H9 (cell line): ENCODE measurements at regions not wholly inside any gene's neighbourhood (a gene's known extent, or its start where the extent isn't known, plus 50 kb on each side); places are given as distances from the start of the nearest gene placed in this dataset.

Experiments
- DNase-seq: peaks from one replicate; pipeline ENCODE4 v3.0.0-alpha.2; 2017
- H2AFZ ChIP-seq: one replicate; pipeline ENCODE4 v1.6.1; 2013; ENCODE audit warnings: mild to moderate bottlenecking, low read length, control low read depth, moderate library complexity
- H2AK5ac ChIP-seq: 2 replicates; pipeline ENCODE4 v1.6.1; 2013; ENCODE audit warnings: low read length, control low read depth, mixed read lengths; ENCODE audit not compliant: insufficient read length
- H2BK120ac ChIP-seq: one replicate; pipeline ENCODE4 v1.6.1; 2013; ENCODE audit warnings: low read depth, mild to moderate bottlenecking, low read length, control low read depth, inconsistent platforms; ENCODE audit not compliant: poor library complexity, severe bottlenecking
- H2BK12ac ChIP-seq: 2 replicates; pipeline ENCODE4 v1.6.1; 2013; ENCODE audit warnings: low read length, control low read depth, mixed read lengths, low read depth; ENCODE audit not compliant: insufficient read length
- H2BK15ac ChIP-seq: 2 replicates; pipeline ENCODE4 v1.6.1; 2013; ENCODE audit warnings: low read depth, low read length, control low read depth
- H2BK20ac ChIP-seq: one replicate; pipeline ENCODE4 v1.6.1; 2013; ENCODE audit warnings: low read depth, mild to moderate bottlenecking, low read length, control low read depth, inconsistent platforms; ENCODE audit not compliant: poor library complexity, severe bottlenecking
- H2BK5ac ChIP-seq: 2 replicates; pipeline ENCODE4 v1.6.1; 2013; ENCODE audit warnings: low read length, control low read depth, mixed read lengths; ENCODE audit not compliant: insufficient read length
- H3K14ac ChIP-seq: 2 replicates; pipeline ENCODE4 v1.6.1; 2013; ENCODE audit warnings: low read length, control low read depth; ENCODE audit not compliant: insufficient read depth
- H3K18ac ChIP-seq: 2 replicates; pipeline ENCODE4 v1.6.1; 2013; ENCODE audit warnings: low read depth, mild to moderate bottlenecking, mixed read lengths, low read length, control low read depth; ENCODE audit not compliant: insufficient read length
- H3K23ac ChIP-seq: 2 replicates; pipeline ENCODE4 v1.6.1; 2013; ENCODE audit warnings: low read length, control low read depth, mixed read lengths, low read depth; ENCODE audit not compliant: insufficient read length
- H3K23me2 ChIP-seq: 2 replicates; pipeline ENCODE4 v1.6.1; 2013; ENCODE audit warnings: low read depth, mild to moderate bottlenecking, mixed read lengths, low read length, control low read depth; ENCODE audit not compliant: insufficient read length, poor library complexity, severe bottlenecking
- H3K27ac ChIP-seq: 2 replicates; pipeline ENCODE4 v1.5.1; 2013; ENCODE audit warnings: low read length, control low read depth, mixed read lengths, low read depth; ENCODE audit not compliant: insufficient read length
- H3K27me3 ChIP-seq: 2 replicates; pipeline ENCODE4 v1.6.1; 2013; ENCODE audit warnings: low read length, control low read depth, inconsistent platforms; ENCODE audit not compliant: insufficient read depth
- H3K4ac ChIP-seq: 2 replicates; pipeline ENCODE4 v1.6.1; 2013; ENCODE audit warnings: low read depth, mild to moderate bottlenecking, control low read depth, inconsistent platforms, low read length, moderate library complexity
- H3K4me1 ChIP-seq: 2 replicates; pipeline ENCODE4 v1.6.1; 2013; ENCODE audit warnings: low read length, control low read depth, inconsistent platforms; ENCODE audit not compliant: insufficient read depth
- H3K4me2 ChIP-seq: 2 replicates; pipeline ENCODE4 v1.6.1; 2013; ENCODE audit warnings: low read length, control low read depth, mixed read lengths; ENCODE audit not compliant: insufficient read length, insufficient read depth
- H3K56ac ChIP-seq: 2 replicates; pipeline ENCODE4 v1.6.1; 2013; ENCODE audit warnings: low read depth, mild to moderate bottlenecking, mixed read lengths, low read length, control low read depth; ENCODE audit not compliant: insufficient read length
- H3K79me1 ChIP-seq: 2 replicates; pipeline ENCODE4 v1.6.1; 2013; ENCODE audit warnings: low read depth, mild to moderate bottlenecking, moderate library complexity, low read length, control low read depth, inconsistent platforms; ENCODE audit not compliant: insufficient read depth, poor library complexity, severe bottlenecking
- H3K79me2 ChIP-seq: 2 replicates; pipeline ENCODE4 v1.6.1; 2013; ENCODE audit warnings: low read length, control low read depth, inconsistent platforms; ENCODE audit not compliant: insufficient read depth
- H3K9ac ChIP-seq: 2 replicates; pipeline ENCODE4 v1.6.1; 2013; ENCODE audit warnings: low read length, control low read depth, mixed read lengths; ENCODE audit not compliant: insufficient read length; ENCODE audit errors: extremely low read depth
- H3K9me3 ChIP-seq: one replicate; pipeline ENCODE4 v1.6.1; 2013; ENCODE audit warnings: low read depth, low read length, inconsistent platforms; ENCODE audit not compliant: control insufficient read depth
- H3T11ph ChIP-seq: one replicate; pipeline ENCODE4 v1.6.1; 2013; ENCODE audit warnings: mild to moderate bottlenecking, low read length, control low read depth, inconsistent platforms
- H4K20me1 ChIP-seq: one replicate; pipeline ENCODE4 v1.6.1; 2013; ENCODE audit not compliant: control insufficient read depth, insufficient read length, insufficient read depth
- H4K5ac ChIP-seq: 2 replicates; pipeline ENCODE4 v1.6.1; 2013; ENCODE audit warnings: low read depth, mild to moderate bottlenecking, mixed read lengths, low read length, control low read depth; ENCODE audit not compliant: insufficient read length
- H4K8ac ChIP-seq: replicated peaks from 2 replicates; pipeline ENCODE4 v1.6.1; 2013; ENCODE audit warnings: low read length, control low read depth, mixed read lengths, low read depth; ENCODE audit not compliant: insufficient read length
- H4K91ac ChIP-seq: 2 replicates; pipeline ENCODE4 v1.6.1; 2013; ENCODE audit warnings: low read depth, mild to moderate bottlenecking, moderate library complexity, mixed read lengths, low read length, control low read depth; ENCODE audit not compliant: insufficient read length
- H3K27ac Mint-ChIP-seq, 3 experiments: 2 replicates in 2 of 3; 3 replicates in 1 of 3; pipeline ENCODE4 v1.8.0; 2020 to 2021; ENCODE audit warnings: mixed read lengths in 3 of 3, mild to moderate bottlenecking in 1 of 3, moderate library complexity in 1 of 3
- H3K27me3 Mint-ChIP-seq: 2 replicates; pipeline ENCODE4 v1.8.0; 2021; ENCODE audit warnings: low read depth, mild to moderate bottlenecking, moderate library complexity, mixed read lengths
- H3K36me3 Mint-ChIP-seq, 3 experiments: 2 replicates in 2 of 3; 3 replicates in 1 of 3; pipeline ENCODE4 v1.8.0; 2020 to 2021; ENCODE audit warnings: low read depth in 3 of 3, mixed read lengths in 3 of 3; ENCODE audit not compliant: insufficient read depth in 1 of 3
- H3K4me1 Mint-ChIP-seq, 2 experiments: 2 replicates each; pipeline ENCODE4 v1.8.0; 2020; ENCODE audit warnings: mixed read lengths in 2 of 2
- H3K4me3 Mint-ChIP-seq, 2 experiments: 2 replicates in 1 of 2; 3 replicates in 1 of 2; pipeline ENCODE4 v1.8.0; 2020 to 2021; ENCODE audit warnings: mild to moderate bottlenecking in 2 of 2, mixed read lengths in 2 of 2, moderate library complexity in 1 of 2
- H3K9me3 Mint-ChIP-seq, 2 experiments: 2 replicates in 1 of 2; 3 replicates in 1 of 2; pipeline ENCODE4 v1.8.0; 2020; ENCODE audit warnings: mild to moderate bottlenecking in 2 of 2, mixed read lengths in 2 of 2, moderate library complexity in 1 of 2
- WGBS: extraction: QIAGEN DNeasy Blood & Tissue Kit; methylation state at CpG from one replicate; pipeline ENCODE4 v1.1.7; 2013; ENCODE audit warnings: missing lambda C conversion rate, low lambda C conversion rate, mixed read lengths; ENCODE audit not compliant: insufficient read length; ENCODE audit errors: extremely low coverage; 5-methylcytosine and 5-hydroxymethylcytosine counted together
- TF ChIP-seq, protein P1 (sequence below): fragments of 200-600 bp; sonication (generic); conservative IDR thresholded peaks from 3 replicates; pipeline ENCODE4 v1.8.0; 2021; ENCODE audit warnings: antibody characterized with exemption, mild to moderate bottlenecking

DNA sequence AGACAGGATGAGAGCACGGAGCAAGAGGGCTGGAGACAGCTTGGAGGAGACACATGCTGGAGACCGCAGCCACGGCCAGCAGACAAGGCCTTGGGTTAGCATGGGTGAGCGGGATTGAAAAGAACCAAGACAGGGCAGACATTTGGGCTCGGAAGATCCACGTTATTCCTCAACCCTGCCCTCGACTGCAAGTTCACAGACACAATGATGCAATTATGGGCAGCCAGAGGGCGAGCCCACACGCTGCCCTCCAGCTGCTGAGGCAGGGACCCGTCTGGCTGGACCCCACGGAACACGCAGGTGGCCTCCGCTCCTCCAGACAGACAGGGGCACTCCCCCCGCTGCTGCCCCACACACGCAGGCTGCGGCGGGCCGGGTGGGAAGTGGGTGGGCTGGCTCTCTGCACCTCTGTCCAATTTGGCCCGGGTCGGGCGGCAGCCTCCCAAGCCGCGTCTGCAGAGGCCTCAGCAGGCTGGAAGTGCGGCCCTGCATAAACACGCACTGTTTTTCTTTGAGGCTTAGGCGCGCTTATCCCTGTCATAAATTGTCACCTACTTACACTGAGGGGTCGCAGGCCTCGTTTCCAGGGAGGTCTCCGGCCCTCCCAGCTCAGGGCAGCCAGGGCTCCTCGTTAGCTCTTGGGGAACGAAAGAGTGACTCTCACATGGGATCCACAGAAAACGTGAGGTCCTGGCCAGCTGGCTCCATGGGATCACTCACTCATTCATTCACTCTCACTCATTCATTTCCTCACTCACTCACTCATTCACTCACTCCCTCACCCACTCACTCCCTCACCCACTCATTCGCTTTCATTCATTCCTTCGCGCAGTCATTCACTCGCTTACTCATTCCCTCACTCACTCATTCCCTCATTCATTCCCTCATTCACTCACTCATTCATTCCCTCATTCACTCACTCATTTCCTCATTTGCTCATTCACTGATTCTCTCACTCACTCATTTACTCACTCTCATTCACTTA lies 303.9 kb downstream of the C16orf95 start:
- Histone ChIP-seq H3T11ph (no peak overlapping the region), H3K23ac (no peak overlapping the region), H3K56ac (no peak overlapping the region), H2AFZ (no peak overlapping the region), H3K79me1 (no peaks in the 10 kb centered on the region), H2BK15ac (no peak overlapping the region), H3K18ac (peak overlapping the region; percentile 24), H2BK20ac (no peak overlapping the region), H2BK5ac (no peak overlapping the region), H3K23me2 (no peaks in the 10 kb centered on the region), H3K4me1 (no peaks in the 10 kb centered on the region), H4K20me1 (no peaks in the 10 kb centered on the region), H3K9ac (no peak overlapping the region), H4K8ac (no peak overlapping the region), H3K27ac (no peak overlapping the region), H2BK12ac (no peak overlapping the region), H4K91ac (no peak overlapping the region), H2AK5ac (no peak overlapping the region), H3K27me3 (no peaks in the 10 kb centered on the region), H3K9me3 (no peaks in the 10 kb centered on the region), H3K79me2 (no peaks in the 10 kb centered on the region), H3K14ac (no peak overlapping the region; the same call in 1 of the 2 replicates), H3K4me2 (no peak overlapping the region), H2BK120ac (no peak overlapping the region), H4K5ac (no peak overlapping the region), H3K4ac (no peak overlapping the region)
- Mint-ChIP-seq H3K4me1 (peaks cover 0 to 4% of the 10 kb centered on the region in 2 experiments; a peak in 1 of 4 replicates), H3K4me3 (no peak overlapping the region), H3K9me3 (0 out of 5 replicates have a peak, but pooled peaks cover 0 to 3% of the 10 kb centered on the region in 2 experiments), H3K27me3 (peaks cover 3% of the 10 kb centered on the region), H3K36me3 (no peaks in the 10 kb centered on the region), H3K27ac (0 out of 7 replicates have a peak overlapping the region, but pooled peaks of 1 of the 3 experiments have one; percentile 42)
- TF ChIP-seq, protein P1, sequence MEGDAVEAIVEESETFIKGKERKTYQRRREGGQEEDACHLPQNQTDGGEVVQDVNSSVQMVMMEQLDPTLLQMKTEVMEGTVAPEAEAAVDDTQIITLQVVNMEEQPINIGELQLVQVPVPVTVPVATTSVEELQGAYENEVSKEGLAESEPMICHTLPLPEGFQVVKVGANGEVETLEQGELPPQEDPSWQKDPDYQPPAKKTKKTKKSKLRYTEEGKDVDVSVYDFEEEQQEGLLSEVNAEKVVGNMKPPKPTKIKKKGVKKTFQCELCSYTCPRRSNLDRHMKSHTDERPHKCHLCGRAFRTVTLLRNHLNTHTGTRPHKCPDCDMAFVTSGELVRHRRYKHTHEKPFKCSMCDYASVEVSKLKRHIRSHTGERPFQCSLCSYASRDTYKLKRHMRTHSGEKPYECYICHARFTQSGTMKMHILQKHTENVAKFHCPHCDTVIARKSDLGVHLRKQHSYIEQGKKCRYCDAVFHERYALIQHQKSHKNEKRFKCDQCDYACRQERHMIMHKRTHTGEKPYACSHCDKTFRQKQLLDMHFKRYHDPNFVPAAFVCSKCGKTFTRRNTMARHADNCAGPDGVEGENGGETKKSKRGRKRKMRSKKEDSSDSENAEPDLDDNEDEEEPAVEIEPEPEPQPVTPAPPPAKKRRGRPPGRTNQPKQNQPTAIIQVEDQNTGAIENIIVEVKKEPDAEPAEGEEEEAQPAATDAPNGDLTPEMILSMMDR: no peak
- no peak for DNase-seq
- WGBS: 100% methylated on average over 4 of the region's 37 CpGs
